ENCODE measurements at regions not wholly inside any gene's neighbourhood (a gene's known extent, or its start where the extent isn't known, plus 50 kb on each side); places are given as distances from the start of the nearest gene placed in this dataset.

DNA sequence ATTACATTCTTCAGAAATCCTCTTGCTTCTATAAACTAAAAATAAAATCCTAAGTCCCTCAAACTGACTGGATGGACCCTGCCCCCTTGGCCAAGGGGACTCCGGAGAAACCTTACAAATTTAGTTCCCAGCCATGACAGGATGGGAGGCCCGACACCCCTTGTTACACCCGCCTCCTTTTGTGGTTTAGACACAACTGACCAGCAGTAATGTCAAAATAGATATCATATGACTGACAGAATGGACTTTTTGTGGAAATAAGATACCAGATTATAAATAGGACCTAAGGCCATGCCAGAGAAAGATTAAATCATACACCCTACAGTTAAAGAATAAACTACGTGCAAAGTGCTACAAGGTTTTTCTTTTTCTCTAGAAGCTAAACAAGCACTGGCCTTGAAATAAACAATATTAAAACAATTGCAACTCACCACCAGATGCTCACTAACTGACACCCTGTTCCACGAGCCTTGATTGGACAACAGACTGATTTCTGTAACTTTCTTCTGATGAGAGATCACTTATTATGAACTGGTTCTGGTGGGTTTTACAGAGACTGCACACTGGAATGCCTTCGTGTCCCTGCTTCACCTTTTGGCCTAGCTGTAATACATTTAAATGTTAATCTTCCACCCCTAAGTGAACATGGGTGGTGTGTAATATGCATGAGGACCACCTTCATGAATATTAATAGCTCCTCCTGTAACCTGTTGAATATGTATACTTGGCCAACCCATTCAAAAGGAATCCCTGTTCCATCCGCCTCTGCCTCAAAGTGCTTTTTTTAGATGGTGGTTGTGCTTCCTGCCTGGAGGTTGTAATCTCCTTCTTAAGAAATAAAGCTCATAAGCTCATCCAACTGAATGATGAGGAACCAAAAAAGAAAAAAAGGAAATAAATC is 99.6 kb downstream of the ODF2L start:
- intact Hi-C loops (cut with micrococcal nuclease; ENCODE audit: unreplicated experiment) = no loop called here
- ChIA-PET POLR2A (interaction anchor here (0.7 to 0.8 kb wide), 2 partner anchors 16 to 19 kb away, joined by 3 read pairs; no protein-coding TSS in a partner anchor), CTCF (ENCODE audit: unreplicated experiment) (no interaction called here)

GRCh38 chr1:86289746-86290145 is 106.4 kb downstream of the ODF2L start:
- no peak overlapping the region for H3K4me2 ChIP-seq (ENCODE audit: low read length)
- H2AFZ ChIP-seq (ENCODE audit: low read length) = no peak overlapping the region
- no peak overlapping the region for H3K4me3 ChIP-seq (ENCODE audit: low read depth, low read length, poor library complexity, severe bottlenecking)
- H4K20me1 ChIP-seq (ENCODE audit: insufficient read depth, low read length) = no peaks in the 10 kb centered on the region
- DNase-seq (ENCODE audit: low spot score) = no peak
- no peaks in the 10 kb centered on the region for H3K36me3 ChIP-seq (ENCODE audit: insufficient read depth, low read length)
- intact Hi-C loops (cut with micrococcal nuclease; ENCODE audit: unreplicated experiment) = no loop called here
- no TSS peak for BruUV-seq (replicated peaks)
- no peaks in the 10 kb centered on the region for H3K9me2 ChIP-seq (ENCODE audit: insufficient read depth, low read length)
- H3K79me2 ChIP-seq (ENCODE audit: insufficient read depth, low read depth, low read length) = no peaks in the 10 kb centered on the region
- no peak overlapping the region for H3K27ac ChIP-seq (ENCODE audit: low read depth, low read length, poor library complexity, severe bottlenecking)
- TF ChIP-seq EZH2phosphoT487 (IDR thresholded peaks at IDR 0.05; ENCODE audit: borderline replicate concordance, low read depth, low read length) (no peak), CTCF (conservative IDR thresholded peaks at IDR 0.05; ENCODE audit: low read length) (no peak)
- no peaks in the 10 kb centered on the region for H3K9me3 ChIP-seq (ENCODE audit: low read length)
- CTCF ChIA-PET (ENCODE audit: unreplicated experiment) = no interaction called here
- POLR2A ChIA-PET = no interaction called here
- no peaks in the 10 kb centered on the region for H3K4me1 ChIP-seq (ENCODE audit: insufficient read depth, low read length, poor library complexity, severe bottlenecking)

More for the DNA sequence above, 99.6 kb downstream of the ODF2L start:
- H3K36me3 ChIP-seq (ENCODE audit: insufficient read depth, low read length) = no peaks in the 10 kb centered on the region
- no peak for DNase-seq (ENCODE audit: low spot score)
- no peak overlapping the region for H3K4me2 ChIP-seq (ENCODE audit: low read length)
- H3K4me1 ChIP-seq (ENCODE audit: insufficient read depth, low read length, poor library complexity, severe bottlenecking) = no peaks in the 10 kb centered on the region
- H3K4me3 ChIP-seq (ENCODE audit: low read depth, low read length, poor library complexity, severe bottlenecking) = no peak overlapping the region
- BruUV-seq (replicated peaks) = no TSS peak
- H3K79me2 ChIP-seq (ENCODE audit: insufficient read depth, low read depth, low read length) = no peaks in the 10 kb centered on the region
- no peaks in the 10 kb centered on the region for H3K9me2 ChIP-seq (ENCODE audit: insufficient read depth, low read length)
- TF ChIP-seq CTCF (conservative IDR thresholded peaks at IDR 0.05; ENCODE audit: low read length) (no peak), EZH2phosphoT487 (IDR thresholded peaks at IDR 0.05; ENCODE audit: borderline replicate concordance, low read depth, low read length) (no peak)
- no peaks in the 10 kb centered on the region for H3K9me3 ChIP-seq (ENCODE audit: low read length)
- no peak overlapping the region for H3K27ac ChIP-seq (ENCODE audit: low read depth, low read length, poor library complexity, severe bottlenecking)
- H2AFZ ChIP-seq (ENCODE audit: low read length) = no peak overlapping the region
- no peaks in the 10 kb centered on the region for H4K20me1 ChIP-seq (ENCODE audit: insufficient read depth, low read length)

GRCh38 chr1:86289161-86289560 is 107.0 kb downstream of the ODF2L start:
- DNase-seq (ENCODE audit: low spot score) = no peak
- POLR2A ChIA-PET = no interaction called here
- TF ChIP-seq EZH2phosphoT487 (IDR thresholded peaks at IDR 0.05; ENCODE audit: borderline replicate concordance, low read depth, low read length) (no peak), CTCF (conservative IDR thresholded peaks at IDR 0.05; ENCODE audit: low read length) (no peak)
- Histone ChIP-seq H4K20me1 (ENCODE audit: insufficient read depth, low read length) (no peaks in the 10 kb centered on the region), H2AFZ (ENCODE audit: low read length) (no peak overlapping the region), H3K4me2 (ENCODE audit: low read length) (no peak overlapping the region), H3K9me3 (ENCODE audit: low read length) (no peaks in the 10 kb centered on the region), H3K36me3 (ENCODE audit: insufficient read depth, low read length) (no peaks in the 10 kb centered on the region), H3K4me1 (ENCODE audit: insufficient read depth, low read length, poor library complexity, severe bottlenecking) (no peaks in the 10 kb centered on the region), H3K4me3 (ENCODE audit: low read depth, low read length, poor library complexity, severe bottlenecking) (no peak overlapping the region), H3K27ac (ENCODE audit: low read depth, low read length, poor library complexity, severe bottlenecking) (no peak overlapping the region), H3K79me2 (ENCODE audit: insufficient read depth, low read depth, low read length) (no peaks in the 10 kb centered on the region), H3K9me2 (ENCODE audit: insufficient read depth, low read length) (no peaks in the 10 kb centered on the region)
- no TSS peak for BruUV-seq (replicated peaks)
- CTCF ChIA-PET (ENCODE audit: unreplicated experiment) = no interaction called here
- intact Hi-C loops (cut with micrococcal nuclease; ENCODE audit: unreplicated experiment) = no loop called here

Measured in OCI-LY7 (cell line).